GM19452 (cell line): ENCODE measurements at regions not wholly inside any gene's neighbourhood (a gene's known extent, or its start where the extent isn't known, plus 50 kb on each side); places are given as distances from the start of the nearest gene placed in this dataset.

Experiments used
- ATAC-seq: cut with Tn5 transposase; IDR thresholded peaks from one replicate; pipeline ENCODE4 v1.9.1; 2021; ENCODE audit not compliant: unreplicated experiment

GRCh38 chr5:139733698-139734538 lies 61.7 kb upstream of the PSD2 start:
- no peak for ATAC-seq

DNA sequence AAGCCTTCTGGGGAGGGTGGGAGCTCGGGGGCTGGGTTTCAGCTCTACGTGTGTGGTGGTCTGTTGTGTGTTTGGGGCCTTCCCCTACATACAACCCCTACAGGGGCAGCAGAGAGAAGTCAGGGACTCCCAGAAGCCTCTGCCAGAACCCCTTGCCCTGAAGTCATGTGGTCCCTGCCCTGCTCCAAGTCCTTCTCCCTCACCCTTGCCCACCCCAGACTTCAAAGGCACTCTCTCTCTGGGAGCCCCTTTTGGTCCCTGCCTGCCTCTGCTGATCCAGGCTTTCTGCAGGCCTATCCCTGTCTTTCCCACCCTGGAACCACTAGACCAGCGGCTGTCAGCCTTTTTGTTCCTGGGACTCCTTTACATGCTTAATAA lies 61.1 kb upstream of the PSD2 start:
- no peak for ATAC-seq

DNA sequence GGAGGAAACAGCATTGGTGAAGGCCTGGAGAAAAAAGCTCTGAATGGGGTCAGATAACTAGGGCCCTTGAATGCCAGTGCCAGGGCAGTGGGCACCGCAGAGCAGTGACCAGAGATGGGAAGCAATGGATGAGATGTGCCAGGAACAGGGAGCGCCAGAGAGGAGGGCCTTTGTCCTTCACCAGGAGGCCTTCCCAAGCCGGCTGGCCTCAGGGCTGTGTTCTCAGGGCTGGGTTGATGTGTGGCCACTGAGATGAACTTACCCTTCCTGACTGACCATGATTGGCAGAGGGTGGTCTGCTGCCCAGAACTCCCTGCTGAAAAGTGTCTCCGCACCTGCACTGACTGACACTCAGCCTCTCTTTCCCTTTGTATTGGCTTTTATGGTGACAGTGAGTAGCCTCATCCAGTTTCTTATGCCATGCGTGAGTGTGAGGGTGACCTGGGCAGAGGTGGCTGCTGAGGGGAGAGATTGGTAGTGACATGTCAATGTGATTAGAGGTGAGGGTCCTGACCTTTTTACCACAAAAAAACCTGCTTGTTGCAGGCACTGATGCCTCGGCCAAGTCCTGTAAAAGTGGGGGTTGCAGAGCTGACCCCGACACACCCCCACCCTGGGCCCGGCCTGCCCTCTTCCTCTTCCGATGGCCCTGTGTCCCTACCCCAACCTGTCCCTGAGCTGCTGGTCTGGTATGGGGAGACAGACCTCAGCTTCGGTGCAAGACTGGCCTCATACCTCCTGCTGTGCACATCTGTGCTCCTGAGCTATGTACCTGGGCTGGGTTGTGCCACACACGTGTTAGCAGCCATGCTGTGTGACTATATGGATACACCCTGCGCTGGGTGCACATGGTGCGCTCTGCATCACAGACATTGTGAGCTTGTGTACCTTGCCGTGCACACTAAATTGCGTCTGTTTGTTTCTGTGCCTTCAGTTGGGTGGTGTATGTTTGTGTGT lies 57.1 kb upstream of the PSD2 start:
- no peak for ATAC-seq

GRCh38 chr5:139739150-139739974 lies 56.2 kb upstream of the PSD2 start:
- ATAC-seq = no peak

DNA sequence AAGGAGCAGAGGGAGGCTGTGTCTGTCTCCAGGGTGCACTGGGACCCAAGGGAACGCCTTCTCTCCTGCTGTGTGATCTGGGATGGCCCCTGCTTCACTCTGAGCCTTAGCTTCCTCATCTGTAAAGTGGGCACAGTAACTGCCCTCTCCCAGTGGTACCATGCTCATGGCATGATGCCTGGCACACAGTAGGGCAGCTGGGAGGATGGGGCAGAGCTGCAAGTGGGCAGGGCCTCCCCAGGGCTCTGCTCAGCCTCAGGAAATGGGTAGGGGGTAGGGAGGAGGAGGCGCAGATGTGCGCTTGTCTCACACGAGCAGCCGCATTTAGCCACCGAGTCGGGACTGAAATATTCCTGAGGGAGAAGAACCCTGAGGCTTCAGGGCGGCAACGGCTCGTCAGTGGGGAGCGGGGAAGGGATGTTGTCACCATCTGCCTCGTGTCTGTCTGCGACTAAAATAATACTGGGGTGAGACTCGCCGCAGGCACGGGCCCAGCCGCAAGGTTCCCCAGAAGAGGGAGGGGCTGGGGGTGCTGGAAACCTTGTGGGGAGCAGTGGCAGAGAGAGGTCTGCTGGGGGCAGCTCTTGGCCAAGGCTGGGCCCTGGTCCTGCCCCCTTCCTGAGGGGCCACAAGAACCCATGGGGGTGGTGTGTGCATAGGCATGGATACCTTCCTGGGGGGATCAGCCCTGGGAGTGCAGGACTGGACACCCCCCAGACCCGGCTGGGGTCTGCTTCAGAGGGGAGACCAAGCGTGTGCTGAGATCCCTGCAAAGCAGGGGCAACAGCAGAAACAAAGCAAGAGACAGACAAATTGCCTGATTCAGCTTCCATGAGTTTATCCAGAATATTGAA lies 55.2 kb upstream of the PSD2 start:
- no peak for ATAC-seq

DNA sequence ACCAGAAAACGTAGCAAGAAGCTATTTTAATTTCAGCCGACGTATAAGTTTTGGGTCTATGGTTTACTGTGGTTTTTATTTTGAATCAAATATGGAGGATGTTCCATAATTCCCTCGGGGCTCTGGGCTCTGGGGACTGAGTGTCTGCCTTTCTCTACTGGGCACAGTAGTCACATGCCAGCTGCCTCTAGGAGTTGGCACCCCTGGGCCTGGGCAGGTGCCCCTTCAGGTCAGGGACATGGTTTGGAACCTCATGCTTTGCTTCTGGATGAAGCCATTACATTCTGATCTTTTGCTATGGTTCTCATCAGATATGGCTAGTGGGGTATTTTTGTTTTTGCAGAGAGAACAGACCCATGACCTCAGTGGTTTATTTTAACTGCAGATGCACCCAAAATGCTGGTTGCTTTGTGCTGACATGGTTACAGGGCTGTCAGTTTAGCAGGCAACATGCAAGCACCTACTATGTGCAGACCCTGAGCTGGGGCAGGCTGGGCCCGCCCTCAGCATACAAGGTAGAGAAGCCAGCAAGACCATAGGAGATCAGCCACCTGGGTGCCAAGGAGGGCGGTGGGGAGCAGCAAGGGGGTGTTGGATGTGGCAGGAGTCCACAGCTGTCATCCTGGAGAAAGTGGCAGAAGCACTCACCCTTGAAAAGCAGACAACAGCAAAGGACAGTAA lies 54.5 kb upstream of the PSD2 start:
- ATAC-seq = no peak

- no peak for ATAC-seq
These were observed 53.8 kb upstream of the PSD2 start for GRCh38 chr5:139741823-139742172.

DNA sequence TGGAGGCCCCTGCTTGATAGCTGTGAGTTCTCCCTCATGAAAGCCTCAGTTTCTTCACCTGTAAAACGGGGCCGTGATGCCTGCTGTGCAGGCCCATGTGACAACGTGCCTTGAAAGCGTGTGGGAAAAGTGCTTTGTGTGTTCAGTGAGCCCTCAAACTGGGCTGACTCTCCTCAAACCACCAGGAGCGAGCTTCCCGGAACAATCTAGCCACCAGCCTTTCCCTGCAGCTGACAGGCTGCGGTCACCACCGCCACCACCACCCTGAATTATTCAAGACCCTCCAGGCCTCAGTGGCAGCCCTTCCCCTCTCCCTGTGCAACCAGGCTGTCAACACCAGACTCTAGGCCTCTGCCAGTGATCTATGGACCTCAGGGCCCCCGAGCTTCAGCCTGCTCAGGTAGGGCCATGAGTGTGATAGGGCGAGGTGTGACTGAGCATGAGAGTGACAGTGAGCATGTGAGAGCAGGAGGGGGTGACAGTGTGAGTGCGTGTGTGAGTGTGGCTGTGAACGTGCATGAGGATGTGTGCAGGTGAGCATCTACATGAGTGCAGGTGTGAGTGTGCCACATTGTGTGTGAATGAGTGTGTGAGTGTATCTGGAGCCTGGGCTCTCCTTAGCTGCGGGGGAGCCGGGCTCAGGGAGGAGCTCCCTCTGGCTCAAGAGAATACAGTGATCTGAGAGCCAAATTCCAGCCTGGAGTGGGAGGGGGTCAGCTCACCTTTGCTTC lies 53.3 kb upstream of the PSD2 start:
- no peak for ATAC-seq

DNA sequence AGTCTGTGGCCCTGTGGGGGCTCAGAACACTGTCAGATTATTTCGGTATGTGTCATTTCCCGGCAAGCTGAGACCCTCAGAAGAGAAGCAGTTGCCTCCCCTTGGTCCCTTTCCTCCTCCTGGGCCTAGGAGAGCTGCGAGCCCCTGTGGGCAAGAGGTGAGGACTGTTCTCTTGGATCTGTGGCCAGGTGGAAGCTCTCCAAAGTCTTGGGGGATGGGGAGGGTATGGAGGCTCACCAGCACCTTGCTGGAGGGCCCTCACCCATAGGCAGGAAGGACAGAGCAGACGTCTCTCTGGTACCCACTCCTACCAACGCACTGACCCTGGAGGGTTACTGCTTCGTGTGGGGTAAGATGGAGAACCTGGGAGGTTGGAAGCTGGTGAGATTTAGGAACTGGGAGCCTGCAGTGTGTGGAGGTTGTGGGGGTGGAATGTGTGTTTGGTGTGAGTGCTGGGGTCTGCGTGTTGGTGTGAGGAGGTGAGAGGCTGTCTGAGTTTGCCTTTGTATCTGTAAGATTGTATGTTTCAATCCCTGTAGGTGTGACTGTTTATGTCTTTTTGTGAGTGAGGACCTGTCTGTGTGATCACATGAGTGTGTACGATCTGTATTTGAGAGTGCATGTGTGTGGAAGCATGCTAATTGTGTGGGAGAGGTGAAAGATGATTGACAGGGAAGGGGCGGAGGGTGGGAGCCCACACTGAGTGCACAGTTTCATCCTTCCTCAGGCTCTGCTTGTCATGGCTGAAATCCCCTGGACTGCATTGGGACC lies 52.4 kb upstream of the PSD2 start:
- ATAC-seq = no peak

GRCh38 chr5:139743804-139744203 lies 51.8 kb upstream of the PSD2 start:
- no peak for ATAC-seq

DNA sequence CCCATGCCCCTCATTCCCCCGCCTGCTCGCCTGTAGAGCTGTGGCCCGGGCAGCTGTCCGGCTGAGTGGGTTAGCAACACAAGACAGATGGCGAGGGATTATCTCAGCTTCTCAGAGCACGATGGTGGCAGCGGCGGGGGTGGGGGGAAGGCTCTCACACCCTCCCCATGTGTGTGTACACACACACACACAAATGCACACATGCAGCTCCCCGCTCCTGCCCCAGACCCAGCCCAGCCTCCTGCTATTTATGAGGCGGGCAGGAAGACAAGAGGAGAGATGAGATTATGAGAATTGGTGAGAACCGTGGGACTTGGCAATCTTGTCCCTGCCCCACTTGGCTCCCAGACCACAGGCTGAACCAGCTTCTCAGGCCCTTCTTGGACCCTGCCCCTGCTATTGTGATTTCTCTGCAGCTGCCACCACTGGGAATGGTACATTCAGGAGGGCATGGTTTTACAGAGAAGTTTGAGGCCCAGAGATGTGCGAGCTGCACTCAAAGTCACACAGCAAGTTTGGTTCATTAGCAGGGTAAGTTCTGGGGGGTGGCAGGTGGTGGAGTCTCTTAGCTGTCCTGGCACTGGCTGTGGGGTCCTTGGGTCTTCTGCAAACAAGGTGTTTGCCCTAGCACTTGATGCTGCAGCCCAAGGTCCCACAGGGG lies 51.0 kb upstream of the PSD2 start:
- no peak for ATAC-seq

GRCh38 chr5:139745132-139745799 lies 50.3 kb upstream of the PSD2 start:
- ATAC-seq = no peak

DNA sequence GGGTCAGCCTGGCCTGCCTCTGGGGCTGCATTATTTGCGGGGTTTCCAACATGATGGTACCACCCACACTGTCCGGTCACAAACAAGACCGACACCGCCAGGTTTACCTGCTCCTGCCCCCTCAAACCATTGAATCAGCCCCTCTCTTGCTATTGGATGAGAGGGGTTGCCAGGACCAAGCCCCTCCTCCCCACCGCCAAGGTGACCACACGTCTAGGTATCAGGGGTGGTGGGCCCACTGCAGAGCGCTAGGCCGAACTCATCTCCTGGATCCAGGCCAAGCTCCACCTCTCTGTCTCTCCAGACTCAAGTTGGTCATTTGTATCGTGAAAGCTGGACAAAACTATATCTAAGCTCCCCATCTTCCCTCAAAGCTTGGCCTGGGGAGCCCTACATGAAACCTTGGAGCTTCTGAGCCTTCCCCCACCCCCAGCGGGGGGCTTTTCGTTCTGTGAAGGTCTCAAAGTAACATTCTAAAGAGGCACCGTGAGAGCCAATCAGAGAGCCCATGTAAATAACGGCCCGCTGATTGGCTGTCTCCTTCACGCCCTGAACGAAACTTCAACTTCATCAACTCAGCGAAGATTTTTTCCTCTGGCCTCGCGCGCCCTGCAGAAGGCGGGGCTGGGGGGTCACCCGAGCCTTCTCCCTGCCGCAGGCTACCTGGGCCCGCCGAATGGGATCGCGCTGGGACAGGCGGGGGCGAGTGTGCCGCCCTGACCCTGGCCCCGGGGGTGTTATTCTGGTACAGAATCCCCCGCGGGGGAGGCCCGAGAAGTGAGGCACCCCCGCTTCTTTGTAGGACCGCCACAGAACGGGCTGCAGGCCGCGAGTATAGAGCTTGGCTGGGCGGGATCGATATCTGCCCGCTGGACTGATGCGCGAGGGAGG lies 49.6 kb upstream of the PSD2 start:
- ATAC-seq = peak; percentile 39
